AG04450 (cell line): ENCODE measurements at regions not wholly inside any gene's neighbourhood (a gene's known extent, or its start where the extent isn't known, plus 50 kb on each side); places are given as distances from the start of the nearest gene placed in this dataset.

ENCODE experiments used
- CTCF ChIA-PET: fragments of 300-600, 350-600 bp; formaldehyde crosslinking; extraction: SDS; loops from one replicate; lab custom pipeline; 2022; ENCODE audit warnings: antibody characterized with exemption, inconsistent platforms; lab: Charles Lee
- POLR2A ChIA-PET: fragments of 350-600 bp; formaldehyde crosslinking; extraction: SDS; loops from one replicate; lab custom pipeline; 2021; ENCODE audit warnings: antibody characterized with exemption, inconsistent platforms; lab: Yijun Ruan, JAX
- DNase-seq: peaks from one replicate; pipeline ENCODE4 v3.0.0-alpha.2; 2011; ENCODE audit warnings: low read depth, low spot score
- H3K27ac ChIP-seq: one replicate; pipeline ENCODE4 v1.5.1; 2012; ENCODE audit warnings: low read depth, low read length, control low read depth
- H3K27me3 ChIP-seq: one replicate; pipeline ENCODE4 v1.6.0; 2012; ENCODE audit warnings: low read length; ENCODE audit not compliant: control insufficient read depth, insufficient read depth
- H3K4me3 ChIP-seq: 2 replicates; pipeline ENCODE4 v1.5.1; 2011; ENCODE audit warnings: mild to moderate bottlenecking, low read depth, low read length, control low read depth
- H3K9me3 ChIP-seq: 2 replicates; pipeline ENCODE4 v1.5.1; 2012; ENCODE audit warnings: low read length; ENCODE audit not compliant: control insufficient read depth, insufficient read depth
- TF ChIP-seq, protein P1 (sequence below): IDR thresholded peaks from 2 replicates; pipeline ENCODE4 v1.5.1; 2011; ENCODE audit warnings: low read depth, low read length, control low read depth, inconsistent platforms

DNA sequence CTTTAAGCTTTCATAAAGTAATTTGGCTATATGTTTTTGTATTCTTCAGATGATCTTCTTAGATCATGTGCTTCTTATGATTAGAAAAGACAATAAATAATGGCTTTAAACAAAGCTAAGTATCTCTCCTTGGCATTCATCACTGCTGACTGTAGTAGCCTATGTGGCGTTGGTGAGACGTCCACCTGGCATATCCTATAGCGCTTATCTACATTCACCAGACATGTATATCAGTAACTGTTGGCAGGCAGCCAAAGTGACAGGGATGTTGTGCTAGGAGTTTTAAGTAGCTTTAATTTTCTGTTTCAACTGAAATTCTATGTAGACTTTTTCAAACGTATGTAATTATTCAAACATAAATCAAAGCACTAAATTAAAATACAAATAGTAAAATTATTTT is 276.4 kb downstream of the IL15 start:
- CTCF ChIA-PET: interaction anchor here (0.6 kb wide), 1 partner anchor 781 kb away, joined by 3 read pairs; no protein-coding TSS in a partner anchor
- POLR2A ChIA-PET: interaction anchor here (0.7 kb wide), 1 partner anchor 1385 kb away, joined by 3 read pairs; no protein-coding TSS in a partner anchor

GRCh38 chr4:141913928-141914327 is 277.5 kb downstream of the IL15 start:
- no peak for DNase-seq
- H3K27me3 ChIP-seq: no peaks in the 10 kb centered on the region
- H3K27ac ChIP-seq: no peak overlapping the region
- POLR2A ChIA-PET: no interaction called here
- TF ChIP-seq, protein P1, sequence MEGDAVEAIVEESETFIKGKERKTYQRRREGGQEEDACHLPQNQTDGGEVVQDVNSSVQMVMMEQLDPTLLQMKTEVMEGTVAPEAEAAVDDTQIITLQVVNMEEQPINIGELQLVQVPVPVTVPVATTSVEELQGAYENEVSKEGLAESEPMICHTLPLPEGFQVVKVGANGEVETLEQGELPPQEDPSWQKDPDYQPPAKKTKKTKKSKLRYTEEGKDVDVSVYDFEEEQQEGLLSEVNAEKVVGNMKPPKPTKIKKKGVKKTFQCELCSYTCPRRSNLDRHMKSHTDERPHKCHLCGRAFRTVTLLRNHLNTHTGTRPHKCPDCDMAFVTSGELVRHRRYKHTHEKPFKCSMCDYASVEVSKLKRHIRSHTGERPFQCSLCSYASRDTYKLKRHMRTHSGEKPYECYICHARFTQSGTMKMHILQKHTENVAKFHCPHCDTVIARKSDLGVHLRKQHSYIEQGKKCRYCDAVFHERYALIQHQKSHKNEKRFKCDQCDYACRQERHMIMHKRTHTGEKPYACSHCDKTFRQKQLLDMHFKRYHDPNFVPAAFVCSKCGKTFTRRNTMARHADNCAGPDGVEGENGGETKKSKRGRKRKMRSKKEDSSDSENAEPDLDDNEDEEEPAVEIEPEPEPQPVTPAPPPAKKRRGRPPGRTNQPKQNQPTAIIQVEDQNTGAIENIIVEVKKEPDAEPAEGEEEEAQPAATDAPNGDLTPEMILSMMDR: no peak
- CTCF ChIA-PET: no interaction called here
- no peak overlapping the region for H3K4me3 ChIP-seq
- no peaks in the 10 kb centered on the region for H3K9me3 ChIP-seq

More for the DNA sequence above, 276.4 kb downstream of the IL15 start:
- DNase-seq: no peak
- Histone ChIP-seq H3K4me3 (no peak overlapping the region), H3K27ac (no peak overlapping the region), H3K27me3 (no peaks in the 10 kb centered on the region), H3K9me3 (no peaks in the 10 kb centered on the region)
- TF ChIP-seq, protein P1: no peak

GRCh38 chr4:141914746-141915145 is 278.4 kb downstream of the IL15 start:
- POLR2A ChIA-PET: no interaction called here
- Histone ChIP-seq H3K27ac (no peak overlapping the region), H3K27me3 (no peaks in the 10 kb centered on the region), H3K9me3 (no peaks in the 10 kb centered on the region), H3K4me3 (no peak overlapping the region)
- TF ChIP-seq, protein P1: no peak
- CTCF ChIA-PET: no interaction called here
- DNase-seq: no peak

- no peak for DNase-seq
- H3K4me3 ChIP-seq: no peak overlapping the region
- no peaks in the 10 kb centered on the region for H3K27me3 ChIP-seq
- no peaks in the 10 kb centered on the region for H3K9me3 ChIP-seq
- no peak overlapping the region for H3K27ac ChIP-seq
- CTCF ChIA-PET: interaction anchor here (0.8 kb wide), 1 partner anchor 574 kb away, joined by 3 read pairs; no protein-coding TSS in a partner anchor
- TF ChIP-seq, protein P1: no peak
- POLR2A ChIA-PET: no interaction called here
These were observed 283.3 kb downstream of the IL15 start for GRCh38 chr4:141919649-141920048.

GRCh38 chr4:141921293-141921692 is 284.9 kb downstream of the IL15 start:
- CTCF ChIA-PET: no interaction called here
- no peak overlapping the region for H3K4me3 ChIP-seq
- H3K27ac ChIP-seq: no peak overlapping the region
- POLR2A ChIA-PET: no interaction called here
- no peaks in the 10 kb centered on the region for H3K9me3 ChIP-seq
- TF ChIP-seq, protein P1: no peak
- no peak for DNase-seq
- H3K27me3 ChIP-seq: no peaks in the 10 kb centered on the region
